DOHH2 (cell line): ENCODE measurements at regions not wholly inside any gene's neighbourhood (a gene's known extent, or its start where the extent isn't known, plus 50 kb on each side); places are given as distances from the start of the nearest gene placed in this dataset.

Experiments used
- H3F3A ChIP-seq: fragments of 200-600 bp; sonication (generic), shearing (Covaris generic); 2 replicates; pipeline ENCODE4 v1.6.0; 2016; ENCODE audit warnings: antibody characterized with exemption, mild to moderate bottlenecking; ENCODE audit not compliant: control insufficient read depth, insufficient read depth
- H3K27ac ChIP-seq: fragments of 200-600 bp; sonication (generic); 2 replicates; pipeline ENCODE4 v1.5.1; 2014; ENCODE audit warnings: low read depth, mild to moderate bottlenecking, low read length, moderate library complexity
- H3K27me3 ChIP-seq: fragments of 200-600 bp; sonication (generic); 2 replicates; pipeline ENCODE4 v1.6.1; 2014; ENCODE audit warnings: mild to moderate bottlenecking, low read length, mixed read lengths; ENCODE audit not compliant: control insufficient read depth
- H3K36me3 ChIP-seq: fragments of 200-600 bp; sonication (generic); 2 replicates; pipeline ENCODE4 v1.6.1; 2014; ENCODE audit warnings: mild to moderate bottlenecking, low read length, moderate library complexity, mixed read lengths; ENCODE audit not compliant: control insufficient read depth
- H3K4me1 ChIP-seq: fragments of 200-600 bp; sonication (generic); 2 replicates; pipeline ENCODE4 v1.6.1; 2014; ENCODE audit warnings: mild to moderate bottlenecking, low read length, mixed read lengths; ENCODE audit not compliant: control insufficient read depth
- H3K4me2 ChIP-seq: fragments of 200-600 bp; sonication (generic); 2 replicates; pipeline ENCODE4 v1.6.0; 2014; ENCODE audit warnings: mild to moderate bottlenecking, low read length, moderate library complexity
- H3K4me3 ChIP-seq: fragments of 200-600 bp; sonication (generic); 2 replicates; pipeline ENCODE4 v1.5.1; 2014; ENCODE audit warnings: mild to moderate bottlenecking, low read length, mixed read lengths
- H3K79me2 ChIP-seq: fragments of 200-600 bp; sonication (generic); 2 replicates; pipeline ENCODE4 v1.6.1; 2014; ENCODE audit warnings: mild to moderate bottlenecking, low read length, mixed read lengths; ENCODE audit not compliant: control insufficient read depth
- H3K9me2 ChIP-seq: fragments of 200-600 bp; sonication (generic); replicated peaks from 2 replicates; pipeline ENCODE4 v1.6.1; 2014; ENCODE audit warnings: mild to moderate bottlenecking, low read length, mixed read lengths; ENCODE audit not compliant: control insufficient read depth
- H3K9me3 ChIP-seq: fragments of 200-600 bp; sonication (generic); 2 replicates; pipeline ENCODE4 v1.6.1; 2014; ENCODE audit warnings: antibody characterized with exemption, low read length, mixed read lengths; ENCODE audit not compliant: control insufficient read depth, insufficient read depth
- H4K20me1 ChIP-seq: fragments of 200-600 bp; sonication (generic); 2 replicates; pipeline ENCODE4 v1.6.0; 2014; ENCODE audit warnings: low read depth, mild to moderate bottlenecking, antibody characterized with exemption, low read length, moderate library complexity; ENCODE audit not compliant: control insufficient read depth, insufficient read depth
- EZH2phosphoT487 ChIP-seq: fragments of 200-600 bp; sonication (generic); IDR thresholded peaks from 2 replicates; pipeline ENCODE4 v1.6.1; 2017; ENCODE audit warnings: borderline replicate concordance, mild to moderate bottlenecking, antibody characterized with exemption, low read length, moderate library complexity, mixed read lengths
- TF ChIP-seq, protein P1 (sequence below): fragments of 200-600 bp; sonication (generic); IDR thresholded peaks from one replicate; pipeline ENCODE4 v1.5.1; 2014; ENCODE audit warnings: antibody characterized with exemption, mild to moderate bottlenecking, low read depth, low read length; ENCODE audit not compliant: poor library complexity, severe bottlenecking

DNA sequence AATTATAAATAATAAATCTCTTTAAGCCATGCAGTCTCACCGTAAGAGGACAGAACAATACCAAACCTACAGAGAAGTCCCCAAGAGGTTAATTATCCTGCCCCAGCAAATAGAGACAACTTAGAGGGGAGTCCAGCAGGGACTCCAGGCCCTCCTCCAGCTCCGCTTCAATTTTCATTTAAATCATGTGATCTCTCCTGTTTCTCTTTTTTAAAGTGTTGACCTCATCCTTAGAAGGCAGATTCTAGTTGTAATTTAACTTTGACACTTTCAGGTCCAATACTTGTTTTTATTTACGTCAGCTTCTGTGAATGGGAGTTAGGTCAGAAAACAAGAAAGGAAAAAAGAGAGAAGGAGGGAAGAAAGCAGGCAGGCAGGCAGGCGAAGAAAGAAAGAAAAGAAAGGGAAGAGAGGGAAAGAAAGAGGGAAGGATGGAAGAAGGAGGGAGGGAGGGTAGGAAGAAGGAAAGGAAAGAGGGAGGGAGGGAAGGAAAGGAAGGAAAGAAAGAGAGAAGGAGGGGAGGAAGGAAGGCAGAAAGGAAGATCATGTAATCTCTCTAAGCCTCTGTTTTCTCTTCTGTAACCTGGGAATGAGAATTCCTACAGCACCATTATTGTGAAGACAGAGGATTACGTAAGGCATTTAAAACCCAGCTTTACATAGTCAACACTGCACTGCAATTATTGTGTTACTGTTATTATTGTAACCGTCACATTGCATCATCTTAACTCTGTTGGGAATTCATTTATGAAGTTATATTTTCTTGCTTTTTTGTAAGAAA, 227.7 kb downstream of the SKIDA1 start:
- no peaks in the 10 kb centered on the region for H3K79me2 ChIP-seq
- H3K9me2 ChIP-seq: no peaks in the 10 kb centered on the region
- H4K20me1 ChIP-seq: no peaks in the 10 kb centered on the region
- H3K27me3 ChIP-seq: peaks cover 3% of the 10 kb centered on the region; the same call in 1 of the 2 replicates
- no peaks in the 10 kb centered on the region for H3K9me3 ChIP-seq
- no peaks in the 10 kb centered on the region for H3F3A ChIP-seq
- H3K27ac ChIP-seq: no peak overlapping the region
- H3K36me3 ChIP-seq: no peaks in the 10 kb centered on the region
- no peak overlapping the region for H3K4me3 ChIP-seq
- H3K4me1 ChIP-seq: no peaks in the 10 kb centered on the region
- no peak for TF ChIP-seq EZH2phosphoT487
- TF ChIP-seq, protein P1, sequence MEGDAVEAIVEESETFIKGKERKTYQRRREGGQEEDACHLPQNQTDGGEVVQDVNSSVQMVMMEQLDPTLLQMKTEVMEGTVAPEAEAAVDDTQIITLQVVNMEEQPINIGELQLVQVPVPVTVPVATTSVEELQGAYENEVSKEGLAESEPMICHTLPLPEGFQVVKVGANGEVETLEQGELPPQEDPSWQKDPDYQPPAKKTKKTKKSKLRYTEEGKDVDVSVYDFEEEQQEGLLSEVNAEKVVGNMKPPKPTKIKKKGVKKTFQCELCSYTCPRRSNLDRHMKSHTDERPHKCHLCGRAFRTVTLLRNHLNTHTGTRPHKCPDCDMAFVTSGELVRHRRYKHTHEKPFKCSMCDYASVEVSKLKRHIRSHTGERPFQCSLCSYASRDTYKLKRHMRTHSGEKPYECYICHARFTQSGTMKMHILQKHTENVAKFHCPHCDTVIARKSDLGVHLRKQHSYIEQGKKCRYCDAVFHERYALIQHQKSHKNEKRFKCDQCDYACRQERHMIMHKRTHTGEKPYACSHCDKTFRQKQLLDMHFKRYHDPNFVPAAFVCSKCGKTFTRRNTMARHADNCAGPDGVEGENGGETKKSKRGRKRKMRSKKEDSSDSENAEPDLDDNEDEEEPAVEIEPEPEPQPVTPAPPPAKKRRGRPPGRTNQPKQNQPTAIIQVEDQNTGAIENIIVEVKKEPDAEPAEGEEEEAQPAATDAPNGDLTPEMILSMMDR: no peak
- H3K4me2 ChIP-seq: no peak overlapping the region

DNA sequence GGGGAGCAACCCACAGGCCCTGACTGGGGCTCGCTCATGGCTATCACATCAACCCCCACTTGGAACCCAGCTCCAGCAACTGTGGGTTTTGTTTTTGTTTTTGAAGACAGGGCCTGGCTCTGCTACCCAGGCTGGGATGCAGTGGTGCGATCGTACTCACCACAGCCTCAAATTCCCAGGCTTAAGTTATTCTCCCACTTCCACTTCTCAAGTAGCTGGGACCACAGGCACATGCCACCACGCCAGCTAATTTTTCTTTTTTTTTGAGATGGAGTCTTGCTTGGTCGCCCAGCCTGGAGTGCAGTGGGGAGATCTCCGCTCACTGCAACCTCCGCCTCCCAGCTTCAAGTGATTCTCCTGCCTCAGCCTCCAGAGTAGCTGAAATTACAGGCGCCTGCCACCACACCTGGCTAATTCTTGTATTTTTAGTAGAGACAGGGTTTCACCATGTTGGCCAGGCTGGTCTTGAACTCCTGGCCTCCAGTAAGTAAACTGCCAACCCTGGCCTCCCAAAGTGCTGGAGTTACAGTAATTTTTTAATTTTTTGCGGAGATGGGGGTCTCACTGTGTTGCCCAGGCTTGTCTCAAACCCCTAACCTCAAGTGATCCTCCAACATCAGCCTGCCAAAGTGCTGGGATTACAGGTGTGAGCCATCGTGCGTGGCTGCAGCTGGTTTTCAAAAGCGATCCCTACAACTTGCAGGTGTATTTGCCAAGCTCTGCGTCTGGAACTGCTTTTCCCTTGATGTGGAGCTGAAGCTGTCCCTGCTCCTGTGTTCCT, 228.7 kb downstream of the SKIDA1 start:
- Histone ChIP-seq H3K27me3 (peaks cover 9% of the 10 kb centered on the region; the same call in 1 of the 2 replicates), H3K9me2 (no peaks in the 10 kb centered on the region), H4K20me1 (no peaks in the 10 kb centered on the region), H3K4me2 (no peak overlapping the region), H3K36me3 (no peaks in the 10 kb centered on the region), H3K4me1 (no peaks in the 10 kb centered on the region), H3K79me2 (no peaks in the 10 kb centered on the region), H3F3A (no peaks in the 10 kb centered on the region), H3K27ac (no peak overlapping the region), H3K9me3 (no peaks in the 10 kb centered on the region), H3K4me3 (no peak overlapping the region)
- no peak for TF ChIP-seq EZH2phosphoT487
- TF ChIP-seq, protein P1: no peak

DNA sequence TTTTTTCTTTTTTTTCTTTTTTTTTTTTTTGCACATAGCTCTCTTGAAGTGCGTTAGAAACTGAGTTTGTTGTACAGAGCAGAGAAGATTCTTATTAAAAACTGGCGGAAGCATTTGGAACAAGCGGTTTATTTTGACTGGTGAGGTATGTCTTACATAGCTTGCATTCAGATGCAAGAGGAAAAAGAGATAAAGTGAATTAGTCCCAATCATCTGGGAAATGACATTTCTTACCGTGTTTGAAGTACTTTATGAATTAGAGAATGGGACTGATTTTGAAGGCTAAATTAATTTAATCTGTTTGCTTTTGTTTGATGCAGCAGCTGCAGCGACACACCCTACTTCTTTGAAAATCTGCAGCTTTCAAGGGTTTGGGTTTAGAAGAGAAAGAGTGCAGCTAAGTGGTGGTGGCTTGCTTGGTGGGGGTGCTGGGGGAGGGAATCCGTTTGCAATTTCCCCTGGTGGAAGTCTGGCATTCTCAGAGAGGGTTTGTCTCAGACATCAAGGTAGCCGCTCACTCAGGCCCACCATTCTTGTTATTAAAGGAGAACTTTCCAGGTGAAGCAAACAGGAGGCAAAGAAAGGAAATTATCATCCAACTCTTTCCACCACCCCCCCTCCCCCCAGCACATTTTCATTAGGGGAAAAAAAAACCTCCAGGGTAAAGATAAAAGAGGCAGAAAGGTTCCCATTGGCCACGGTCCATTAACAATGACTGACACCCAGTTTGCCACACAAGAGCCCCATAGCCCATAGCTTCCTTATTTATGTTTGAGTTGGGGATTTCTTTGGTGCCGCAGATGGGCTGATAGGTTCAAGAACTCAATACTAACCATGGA, 231.7 kb downstream of the SKIDA1 start:
- Histone ChIP-seq H4K20me1 (no peaks in the 10 kb centered on the region), H3K79me2 (no peaks in the 10 kb centered on the region), H3K4me3 (no peak overlapping the region), H3K9me2 (no peaks in the 10 kb centered on the region), H3K27me3 (peaks cover 9% of the 10 kb centered on the region; the same call in 1 of the 2 replicates), H3K36me3 (no peaks in the 10 kb centered on the region), H3K9me3 (no peaks in the 10 kb centered on the region), H3K4me2 (no peak overlapping the region), H3K27ac (no peak overlapping the region), H3F3A (no peaks in the 10 kb centered on the region), H3K4me1 (no peaks in the 10 kb centered on the region)
- no peak for TF ChIP-seq EZH2phosphoT487
- TF ChIP-seq, protein P1: no peak
